ENCODE measurements at regions not wholly inside any gene's neighbourhood (a gene's known extent, or its start where the extent isn't known, plus 50 kb on each side); places are given as distances from the start of the nearest gene placed in this dataset.
"Not testable (repeated sequence)": the region's sequence is repeated elsewhere in the genome, so short reads cannot be mapped to it uniquely, and the experiment has no call there.

- intact Hi-C loops (cut with DNase I, micrococcal nuclease) = no loop called here
- no peaks in the 10 kb centered on the region for H3K9me3 ChIP-seq
- DNase-seq (no peak), ATAC-seq (no peak)
- H3K4me1 ChIP-seq (ENCODE audit: low read depth) = no peaks in the 10 kb centered on the region
- H3K36me3 ChIP-seq (ENCODE audit: low read depth) = no peaks in the 10 kb centered on the region
- H3K4me3 ChIP-seq = no peak overlapping the region
- no peak for TF ChIP-seq CTCF (IDR thresholded peaks at IDR 0.05)
Observed at GRCh38 chrX:138794246-138794645, 82.7 kb upstream of the FGF13 start.

- H3K4me3 ChIP-seq = no peak overlapping the region
- H3K36me3 ChIP-seq (ENCODE audit: low read depth) = no peaks in the 10 kb centered on the region
- DNase-seq = no peak
- ATAC-seq = no peak
- intact Hi-C loops (cut with DNase I, micrococcal nuclease) = no loop called here
- TF ChIP-seq CTCF (IDR thresholded peaks at IDR 0.05) = no peak
- no peaks in the 10 kb centered on the region for H3K9me3 ChIP-seq
- no peaks in the 10 kb centered on the region for H3K4me1 ChIP-seq (ENCODE audit: low read depth)
Observed at GRCh38 chrX:138791551-138791950, 80.0 kb upstream of the FGF13 start.

GRCh38 chrX:138788771-138789170 is 77.3 kb upstream of the FGF13 start:
- no peak for ATAC-seq
- no peak for TF ChIP-seq CTCF (IDR thresholded peaks at IDR 0.05)
- Histone ChIP-seq H3K36me3 (ENCODE audit: low read depth) (no peaks in the 10 kb centered on the region), H3K4me3 (no peak overlapping the region), H3K4me1 (ENCODE audit: low read depth) (no peaks in the 10 kb centered on the region), H3K9me3 (no peaks in the 10 kb centered on the region)
- no peak for DNase-seq
- intact Hi-C loops (cut with DNase I, micrococcal nuclease) = no loop called here

- H3K4me1 ChIP-seq (ENCODE audit: low read depth); H3K36me3 ChIP-seq (ENCODE audit: low read depth); DNase-seq; H3K4me3 ChIP-seq; ATAC-seq; H3K9me3 ChIP-seq; intact Hi-C loops (cut with DNase I, micrococcal nuclease): not testable (repeated sequence)
Observed at GRCh38 chrX:138778576-138778909, 67.0 kb upstream of the FGF13 start.

GRCh38 chrX:138777908-138778575 is 66.5 kb upstream of the FGF13 start:
- H3K4me1 ChIP-seq (ENCODE audit: low read depth); H3K4me3 ChIP-seq; DNase-seq; H3K36me3 ChIP-seq (ENCODE audit: low read depth); H3K9me3 ChIP-seq; intact Hi-C loops (cut with DNase I, micrococcal nuclease); ATAC-seq: not testable (repeated sequence)

GRCh38 chrX:138777230-138777629 is 65.7 kb upstream of the FGF13 start:
- DNase-seq = no peak
- H3K9me3 ChIP-seq = no peaks in the 10 kb centered on the region
- no peaks in the 10 kb centered on the region for H3K4me1 ChIP-seq (ENCODE audit: low read depth)
- ATAC-seq = no peak
- no peak overlapping the region for H3K4me3 ChIP-seq
- intact Hi-C loops (cut with DNase I, micrococcal nuclease) = no loop called here
- no peak for TF ChIP-seq CTCF (IDR thresholded peaks at IDR 0.05)
- no peaks in the 10 kb centered on the region for H3K36me3 ChIP-seq (ENCODE audit: low read depth)

GRCh38 chrX:138775517-138775916 is 64.0 kb upstream of the FGF13 start:
- no peaks in the 10 kb centered on the region for H3K36me3 ChIP-seq (ENCODE audit: low read depth)
- no peak for TF ChIP-seq CTCF (IDR thresholded peaks at IDR 0.05)
- ATAC-seq (no peak), DNase-seq (no peak)
- H3K4me1 ChIP-seq (ENCODE audit: low read depth) = no peaks in the 10 kb centered on the region
- intact Hi-C loops (cut with DNase I, micrococcal nuclease) = no loop called here
- no peaks in the 10 kb centered on the region for H3K9me3 ChIP-seq
- H3K4me3 ChIP-seq = no peak overlapping the region

All from mucosa of descending colon (tissue), 3 donors.